ENCODE measurements at regions not wholly inside any gene's neighbourhood (a gene's known extent, or its start where the extent isn't known, plus 50 kb on each side); places are given as distances from the start of the nearest gene placed in this dataset.

GRCh38 chr7:79862447-79863210, 272.0 kb upstream of the GNAI1 start:
- no peak for FAIRE-seq

- FAIRE-seq: no peak
These were observed 279.5 kb upstream of the GNAI1 start for GRCh38 chr7:79855172-79855571.

- FAIRE-seq: peak; percentile 88
These were observed 280.0 kb upstream of the GNAI1 start for GRCh38 chr7:79854621-79855020.

GRCh38 chr7:79837915-79838314, 296.7 kb upstream of the GNAI1 start:
- no peak for FAIRE-seq

- FAIRE-seq: no peak
These were observed 301.0 kb upstream of the GNAI1 start for GRCh38 chr7:79833616-79834015.

GRCh38 chr7:79828866-79829265, 305.8 kb upstream of the GNAI1 start:
- no peak for FAIRE-seq

GRCh38 chr7:79823246-79823951, 311.2 kb upstream of the GNAI1 start:
- peak; percentile 90 for FAIRE-seq

GRCh38 chr7:79822620-79823240, 311.9 kb upstream of the GNAI1 start:
- peak; percentile 97 for FAIRE-seq

- peak; percentile 43 for FAIRE-seq
These were observed 314.2 kb upstream of the GNAI1 start for GRCh38 chr7:79820387-79820786.

GRCh38 chr7:79810916-79811315, 323.7 kb upstream of the GNAI1 start:
- FAIRE-seq: no peak

- FAIRE-seq: peak; percentile 8
These were observed 328.4 kb upstream of the GNAI1 start for GRCh38 chr7:79806161-79806734.

- FAIRE-seq: peak; percentile 4
These were observed 337.3 kb upstream of the MAGI2 start for GRCh38 chr7:79790656-79791262.

- no peak for FAIRE-seq
These were observed 336.3 kb upstream of the MAGI2 start for GRCh38 chr7:79789584-79790345.

GRCh38 chr7:79787623-79788022, 334.2 kb upstream of the MAGI2 start:
- no peak for FAIRE-seq

GRCh38 chr7:79787096-79787495, 333.6 kb upstream of the MAGI2 start:
- FAIRE-seq: no peak

- no peak for FAIRE-seq
These were observed 332.7 kb upstream of the MAGI2 start for GRCh38 chr7:79786187-79786586.

- no peak for FAIRE-seq
These were observed 332.1 kb upstream of the MAGI2 start for GRCh38 chr7:79785556-79785955.

- no peak for FAIRE-seq
These were observed 329.4 kb upstream of the MAGI2 start for GRCh38 chr7:79782906-79783305.

GRCh38 chr7:79782256-79782655, 328.8 kb upstream of the MAGI2 start:
- FAIRE-seq: no peak

GRCh38 chr7:79781716-79782115, 328.2 kb upstream of the MAGI2 start:
- FAIRE-seq: no peak

GRCh38 chr7:79778786-79779770, 325.6 kb upstream of the MAGI2 start:
- no peak for FAIRE-seq
